SK-N-SH treated with all-trans-retinoic acid at 6 μM for 48 hours (cell line): ENCODE measurements at regions not wholly inside any gene's neighbourhood (a gene's known extent, or its start where the extent isn't known, plus 50 kb on each side); places are given as distances from the start of the nearest gene placed in this dataset.

Experiments used
- ATAC-seq: fragments of 200-7000 bp; cut with Tn5 transposase; 3 replicates; pipeline ENCODE4 v1.9.1; 2020; ENCODE audit warnings: mild to moderate bottlenecking, moderate library complexity
- ARNTL ChIP-seq: fragments of 450-650 bp; formaldehyde crosslinking; IDR thresholded peaks from 2 replicates; pipeline ENCODE4 v1.5.0; 2020; ENCODE audit warnings: low read depth, mild to moderate bottlenecking, moderate library complexity, borderline replicate concordance
- BACH2 ChIP-seq: fragments of 250-450 bp; sonication (Bioruptor Pico); IDR thresholded peaks from 2 replicates; pipeline ENCODE4 v1.9.0; 2021; ENCODE audit warnings: mild to moderate bottlenecking, borderline replicate concordance
- CSDC2 ChIP-seq: fragments of 250-450 bp; sonication (Bioruptor Pico); IDR thresholded peaks from 2 replicates; pipeline ENCODE4 v1.5.0; 2020; ENCODE audit warnings: mild to moderate bottlenecking, moderate library complexity
- CSRNP3 ChIP-seq: fragments of 250-450 bp; sonication (Bioruptor Pico); IDR thresholded peaks from 2 replicates; pipeline ENCODE4 v1.5.1; 2021; ENCODE audit warnings: mild to moderate bottlenecking, moderate library complexity
- ESRRG ChIP-seq: fragments of 250-450 bp; sonication (Bioruptor Pico); IDR thresholded peaks from 2 replicates; pipeline ENCODE4 v1.6.1; 2021; ENCODE audit warnings: mild to moderate bottlenecking
- GLIS3 ChIP-seq: fragments of 250-450 bp; sonication (Bioruptor Pico); IDR thresholded peaks from 2 replicates; pipeline ENCODE4 v1.5.0; 2020; ENCODE audit warnings: mild to moderate bottlenecking, moderate library complexity
- OSR1 ChIP-seq: fragments of 250-450 bp; sonication (Bioruptor Pico); IDR thresholded peaks from 2 replicates; pipeline ENCODE4 v1.8.0; 2022; ENCODE audit warnings: moderate library complexity, mild to moderate bottlenecking, inconsistent platforms
- PPARA ChIP-seq: fragments of 250-450 bp; sonication (Bioruptor Pico); IDR thresholded peaks from 2 replicates; pipeline ENCODE4 v1.5.0; 2020; ENCODE audit warnings: mild to moderate bottlenecking, borderline replicate concordance
- RARB ChIP-seq: fragments of 250-450 bp; sonication (Bioruptor Pico); IDR thresholded peaks from 2 replicates; pipeline ENCODE4 v1.8.0; 2021; ENCODE audit warnings: mild to moderate bottlenecking, moderate library complexity
- SNAI2 ChIP-seq: fragments of 250-450 bp; sonication (Bioruptor Pico); IDR thresholded peaks from 2 replicates; pipeline ENCODE4 v1.5.0; 2020; ENCODE audit warnings: mild to moderate bottlenecking, moderate library complexity
- TCF4 ChIP-seq: fragments of 250-450 bp; sonication (Bioruptor Pico); IDR thresholded peaks from 2 replicates; pipeline ENCODE4 v1.8.0; 2021; ENCODE audit warnings: mild to moderate bottlenecking, moderate library complexity, borderline replicate concordance
- TSHZ2 ChIP-seq: fragments of 250-450 bp; sonication (Bioruptor Pico); IDR thresholded peaks from 2 replicates; pipeline ENCODE4 v1.5.0; 2020; ENCODE audit warnings: mild to moderate bottlenecking, moderate library complexity
- ZC3H10 ChIP-seq: fragments of 250-450 bp; sonication (Bioruptor Pico); IDR thresholded peaks from 2 replicates; pipeline ENCODE4 v1.5.1; 2021; ENCODE audit warnings: mild to moderate bottlenecking, moderate library complexity
- ZFP3 ChIP-seq: fragments of 250-450 bp; sonication (Bioruptor Pico); IDR thresholded peaks from 2 replicates; pipeline ENCODE4 v1.5.0; 2020; ENCODE audit warnings: mild to moderate bottlenecking, moderate library complexity
- ZFP30 ChIP-seq: fragments of 450-650 bp; formaldehyde crosslinking; IDR thresholded peaks from 2 replicates; pipeline ENCODE4 v1.5.0; 2022; ENCODE audit warnings: mild to moderate bottlenecking, moderate library complexity
- ZNF565 ChIP-seq: fragments of 450-650 bp; formaldehyde crosslinking; conservative IDR thresholded peaks from 2 replicates; pipeline ENCODE4 v1.5.0; 2020; ENCODE audit warnings: low read depth, mild to moderate bottlenecking, moderate library complexity
- ZNF70 ChIP-seq: fragments of 450-650 bp; formaldehyde crosslinking; IDR thresholded peaks from 2 replicates; pipeline ENCODE4 v1.5.0; 2020; ENCODE audit warnings: mild to moderate bottlenecking, moderate library complexity
- ZNF8 ChIP-seq: fragments of 450-650 bp; formaldehyde crosslinking; IDR thresholded peaks from 2 replicates; pipeline ENCODE4 v1.5.0; 2020; ENCODE audit warnings: mild to moderate bottlenecking, moderate library complexity
- TF ChIP-seq, protein P1 (sequence below): fragments of 250-450 bp; sonication (Bioruptor Pico); IDR thresholded peaks from 2 replicates; pipeline ENCODE4 v1.8.0; 2021; ENCODE audit warnings: low read depth, mild to moderate bottlenecking, moderate library complexity, borderline replicate concordance
- TF ChIP-seq, protein P2 (sequence below): fragments of 250-450 bp; sonication (Bioruptor Pico); IDR thresholded peaks from 2 replicates; pipeline ENCODE4 v1.8.0; 2020; ENCODE audit warnings: mild to moderate bottlenecking, moderate library complexity, borderline replicate concordance

DNA sequence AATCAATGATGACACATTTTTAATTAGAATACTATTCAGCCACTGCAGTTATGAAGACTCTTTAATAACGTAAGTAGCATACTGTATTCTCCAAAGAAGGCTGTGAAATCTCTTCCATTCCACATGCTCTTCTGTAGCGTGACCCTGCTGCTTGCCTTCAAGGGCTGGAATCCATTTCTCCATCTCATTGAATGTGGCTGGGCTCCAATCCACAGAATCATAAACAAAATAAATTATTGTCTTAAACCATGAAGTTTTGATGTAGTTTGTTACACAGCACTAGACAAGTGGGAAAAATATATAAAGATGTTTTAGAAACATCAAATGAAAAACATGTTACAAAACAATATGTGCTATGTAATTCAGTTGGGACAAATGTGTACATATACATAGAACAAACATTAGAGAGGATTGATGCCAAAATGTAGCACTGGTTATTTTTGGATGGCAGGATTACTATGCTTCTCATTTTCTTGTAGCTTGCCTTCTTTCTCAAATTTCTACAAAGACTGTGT, 410.8 kb upstream of the PODXL start:
- ATAC-seq, result no peak
- no peak for TF ChIP-seq ESRRG (CRISPR knock-in tag)
- no peak for TF ChIP-seq ZNF8 (CRISPR knock-in tag)
- TF ChIP-seq, all 23 proteins: peak for 0

DNA sequence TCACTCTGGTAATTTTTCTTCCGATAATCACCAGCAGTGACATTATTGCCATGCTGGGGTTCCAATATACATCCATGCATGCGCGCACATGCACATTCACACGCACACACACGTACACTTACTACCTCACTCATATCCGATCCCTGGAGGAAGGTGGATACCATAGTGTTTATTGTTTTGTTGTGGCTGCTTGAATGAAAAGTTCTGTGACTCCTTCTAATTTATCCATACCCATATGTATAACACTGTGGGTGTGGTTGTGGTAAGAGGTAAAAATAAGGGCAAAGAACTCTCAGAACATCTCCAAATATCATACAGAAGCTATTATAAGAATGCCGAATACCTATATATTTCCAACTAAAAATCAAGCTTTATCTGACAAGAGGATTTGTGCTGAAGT, 407.8 kb upstream of the PODXL start:
- TF ChIP-seq CSDC2 (CRISPR knock-in tag) (no peak), ZC3H10 (CRISPR knock-in tag) (no peak), ZNF70 (CRISPR knock-in tag) (no peak), PPARA (no peak)
- ATAC-seq, result no peak

DNA sequence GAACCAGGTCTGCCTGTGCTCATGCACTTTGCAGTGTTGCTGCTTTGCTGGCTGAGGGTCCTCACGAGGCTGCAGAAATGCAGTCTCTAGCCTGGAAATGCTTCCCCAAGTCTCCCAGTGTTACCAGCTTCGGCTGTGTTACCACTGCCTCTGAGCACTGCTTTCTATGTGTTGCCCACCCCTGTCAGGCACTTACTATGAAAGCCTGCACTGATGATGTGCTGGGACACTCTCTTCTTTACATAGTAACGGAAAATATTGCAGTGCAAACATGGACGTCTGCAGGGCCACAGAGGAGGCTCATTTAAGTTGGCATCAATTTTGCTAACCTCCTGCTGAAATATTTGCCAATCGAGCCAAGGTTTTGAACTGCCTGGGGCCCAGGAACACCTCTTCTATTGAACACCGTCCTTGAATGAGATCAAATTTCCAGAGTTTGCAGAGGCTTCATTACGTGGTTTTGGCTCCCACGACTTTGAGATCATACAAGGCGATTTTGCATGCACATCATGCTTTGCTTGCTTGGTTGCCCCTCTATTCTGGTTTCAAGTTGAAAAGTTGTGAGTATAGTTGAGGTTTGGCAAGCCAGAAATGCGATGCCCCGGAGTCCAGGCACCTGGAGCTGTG, 404.7 kb upstream of the PODXL start:
- TF ChIP-seq BACH2 (CRISPR knock-in tag) (no peak), ZFP3 (CRISPR knock-in tag) (no peak), RARB (CRISPR knock-in tag) (no peak), TCF4 (CRISPR knock-in tag) (no peak), SNAI2 (CRISPR knock-in tag) (no peak), CSRNP3 (CRISPR knock-in tag) (no peak), GLIS3 (CRISPR knock-in tag) (no peak), ESRRG (CRISPR knock-in tag) (no peak), OSR1 (no peak), ZNF70 (CRISPR knock-in tag) (no peak), ZC3H10 (CRISPR knock-in tag) (no peak), ZNF565 (CRISPR knock-in tag) (no peak), ZFP30 (CRISPR knock-in tag) (no peak), TSHZ2 (no peak), ARNTL (CRISPR knock-in tag) (no peak), ZNF8 (CRISPR knock-in tag) (no peak)
- TF ChIP-seq, protein P1, sequence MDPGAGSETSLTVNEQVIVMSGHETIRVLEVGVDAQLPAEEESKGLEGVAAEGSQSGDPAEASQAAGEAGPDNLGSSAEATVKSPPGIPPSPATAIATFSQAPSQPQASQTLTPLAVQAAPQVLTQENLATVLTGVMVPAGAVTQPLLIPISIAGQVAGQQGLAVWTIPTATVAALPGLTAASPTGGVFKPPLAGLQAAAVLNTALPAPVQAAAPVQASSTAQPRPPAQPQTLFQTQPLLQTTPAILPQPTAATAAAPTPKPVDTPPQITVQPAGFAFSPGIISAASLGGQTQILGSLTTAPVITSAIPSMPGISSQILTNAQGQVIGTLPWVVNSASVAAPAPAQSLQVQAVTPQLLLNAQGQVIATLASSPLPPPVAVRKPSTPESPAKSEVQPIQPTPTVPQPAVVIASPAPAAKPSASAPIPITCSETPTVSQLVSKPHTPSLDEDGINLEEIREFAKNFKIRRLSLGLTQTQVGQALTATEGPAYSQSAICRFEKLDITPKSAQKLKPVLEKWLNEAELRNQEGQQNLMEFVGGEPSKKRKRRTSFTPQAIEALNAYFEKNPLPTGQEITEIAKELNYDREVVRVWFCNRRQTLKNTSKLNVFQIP, result no peak
- TF ChIP-seq, protein P2, sequence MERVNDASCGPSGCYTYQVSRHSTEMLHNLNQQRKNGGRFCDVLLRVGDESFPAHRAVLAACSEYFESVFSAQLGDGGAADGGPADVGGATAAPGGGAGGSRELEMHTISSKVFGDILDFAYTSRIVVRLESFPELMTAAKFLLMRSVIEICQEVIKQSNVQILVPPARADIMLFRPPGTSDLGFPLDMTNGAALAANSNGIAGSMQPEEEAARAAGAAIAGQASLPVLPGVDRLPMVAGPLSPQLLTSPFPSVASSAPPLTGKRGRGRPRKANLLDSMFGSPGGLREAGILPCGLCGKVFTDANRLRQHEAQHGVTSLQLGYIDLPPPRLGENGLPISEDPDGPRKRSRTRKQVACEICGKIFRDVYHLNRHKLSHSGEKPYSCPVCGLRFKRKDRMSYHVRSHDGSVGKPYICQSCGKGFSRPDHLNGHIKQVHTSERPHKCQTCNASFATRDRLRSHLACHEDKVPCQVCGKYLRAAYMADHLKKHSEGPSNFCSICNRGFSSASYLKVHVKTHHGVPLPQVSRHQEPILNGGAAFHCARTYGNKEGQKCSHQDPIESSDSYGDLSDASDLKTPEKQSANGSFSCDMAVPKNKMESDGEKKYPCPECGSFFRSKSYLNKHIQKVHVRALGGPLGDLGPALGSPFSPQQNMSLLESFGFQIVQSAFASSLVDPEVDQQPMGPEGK (CRISPR knock-in tag), result no peak
- TF ChIP-seq, all 23 proteins: peak for 0
- no peak for ATAC-seq

GRCh38 chr7:131959106-131959812, 402.8 kb upstream of the PODXL start:
- TF ChIP-seq CSDC2 (CRISPR knock-in tag) (no peak), TCF4 (CRISPR knock-in tag) (no peak)
- TF ChIP-seq, protein P2 (CRISPR knock-in tag), result no peak
- no peak for ATAC-seq
